PFSK-1 (cell line): ENCODE measurements at regions not wholly inside any gene's neighbourhood (a gene's known extent, or its start where the extent isn't known, plus 50 kb on each side); places are given as distances from the start of the nearest gene placed in this dataset.

Source experiments
- FOXP2 ChIP-seq: optimal IDR thresholded peaks from 2 replicates; pipeline ENCODE3; 2011; ENCODE audit warnings: borderline replicate concordance, control low read depth, inconsistent platforms; ENCODE audit not compliant: insufficient read depth; ENCODE audit errors: extremely low read length, extremely low read depth
- POLR2AphosphoS5 ChIP-seq: IDR thresholded peaks from 2 replicates; pipeline ENCODE4 v1.6.1; 2012; ENCODE audit warnings: low read depth, mild to moderate bottlenecking, control low read depth, low read length, moderate library complexity
- REST ChIP-seq, 2 experiments: IDR thresholded peaks; 2 replicates each; pipeline versions ENCODE4 v1.6.1 to v1.8.0; 2011 to 2012; ENCODE audit warnings: low read depth in 2 of 2, low read length in 2 of 2, control low read depth in 1 of 2, inconsistent platforms in 1 of 2, mild to moderate bottlenecking in 1 of 2, moderate library complexity in 1 of 2; ENCODE audit not compliant: insufficient read depth in 1 of 2
- SIN3A ChIP-seq: IDR thresholded peaks from 2 replicates; pipeline ENCODE4 v1.6.1; 2012; ENCODE audit warnings: mild to moderate bottlenecking, low read length, moderate library complexity, borderline replicate concordance; ENCODE audit not compliant: insufficient read depth
- TAF1 ChIP-seq: IDR thresholded peaks from 2 replicates; pipeline ENCODE4 v1.6.1; 2012; ENCODE audit warnings: low read length, control low read depth, borderline replicate concordance; ENCODE audit not compliant: insufficient read depth

GRCh38 chr11:119980431-119980830 is 157.5 kb downstream of the TRIM29 start:
- TF ChIP-seq TAF1 (no peak), SIN3A (no peak), REST (IDR thresholded peaks at IDR 0.05; ENCODE audit: insufficient read depth in 1 of 2, low read depth in 2 of 2, low read length in 2 of 2) (no peak), POLR2AphosphoS5 (no peak), FOXP2 (no peak)

GRCh38 chr11:119979701-119980100 is 158.2 kb downstream of the TRIM29 start:
- TF ChIP-seq REST (IDR thresholded peaks at IDR 0.05; ENCODE audit: insufficient read depth in 1 of 2, low read depth in 2 of 2, low read length in 2 of 2) (no peak), FOXP2 (no peak), TAF1 (no peak), SIN3A (no peak), POLR2AphosphoS5 (no peak)

GRCh38 chr11:119978696-119979095 is 159.2 kb downstream of the TRIM29 start:
- no peak for TF ChIP-seq POLR2AphosphoS5

GRCh38 chr11:119977881-119978280 is 160.0 kb downstream of the TRIM29 start:
- TF ChIP-seq TAF1 (no peak), POLR2AphosphoS5 (no peak), REST (IDR thresholded peaks at IDR 0.05; ENCODE audit: insufficient read depth in 1 of 2, low read depth in 2 of 2, low read length in 2 of 2) (no peak)

- no peak for TF ChIP-seq POLR2AphosphoS5
- TF ChIP-seq SIN3A, result no peak
- no peak for TF ChIP-seq TAF1
- TF ChIP-seq FOXP2, result no peak
- no peak for TF ChIP-seq REST (IDR thresholded peaks at IDR 0.05; ENCODE audit: insufficient read depth in 1 of 2, low read depth in 2 of 2, low read length in 2 of 2)
Observed at GRCh38 chr11:119977561-119977860, 160.4 kb downstream of the TRIM29 start.

GRCh38 chr11:119976805-119977560 is 160.9 kb downstream of the TRIM29 start:
- TF ChIP-seq SIN3A (no peak), REST (IDR thresholded peaks at IDR 0.05; ENCODE audit: insufficient read depth in 1 of 2, low read depth in 2 of 2, low read length in 2 of 2) (no peak), TAF1 (no peak), POLR2AphosphoS5 (no peak), FOXP2 (no peak)
